GM12878 (cell line): ENCODE measurements at regions not wholly inside any gene's neighbourhood (a gene's known extent, or its start where the extent isn't known, plus 50 kb on each side); places are given as distances from the start of the nearest gene placed in this dataset.

Source experiments
- ATAC-seq: fragments of 200-7000 bp; cut with Tn5 transposase; 3 replicates; pipeline ENCODE4 v1.9.1; 2020; ENCODE audit warnings: mild to moderate bottlenecking, moderate library complexity
- BruUV-seq: library from RNA; stranded (reverse); fragments of 400-500 nt; replicated peaks from 2 replicates; lab custom pipeline; 2021; lab: Mats Ljungman, UMichigan
- CTCF ChIA-PET: fragments of 300-600 bp; sonication (Branson Sonifier 250); formaldehyde crosslinking; extraction: SDS; loops from one replicate; lab custom pipeline; 2021; ENCODE audit warnings: inconsistent platforms; lab: Yijun Ruan, JAX
- POLR2A ChIA-PET: fragments of 350-600 bp; formaldehyde crosslinking; extraction: SDS; loops from one replicate; lab custom pipeline; 2021; ENCODE audit warnings: inconsistent platforms; lab: Charles Lee
- RAD21 ChIA-PET: fragments of 300-600 bp; sonication (Branson Sonifier 250); formaldehyde crosslinking; loops from one replicate; lab custom pipeline; 2023; ENCODE audit warnings: antibody characterized with exemption; ENCODE audit not compliant: unreplicated experiment; lab: Charles Lee
- SMC1A ChIA-PET: fragments of 300-600 bp; sonication (Branson Sonifier 250); formaldehyde crosslinking; loops from one replicate; lab custom pipeline; 2023; ENCODE audit not compliant: unreplicated experiment, uncharacterized antibody; lab: Charles Lee
- DNase-seq: peaks from one replicate; pipeline ENCODE4 v3.0.0-alpha.2; 2011; ENCODE audit warnings: low read depth, low spot score
- FAIRE-seq: peaks from 3 replicates; lab custom pipeline; 2011; peaks lifted over from hg19 to GRCh38; lab: Jason Lieb, UNC
- H2AFZ ChIP-seq: 2 replicates; pipeline ENCODE4 v1.6.0; 2011; ENCODE audit warnings: low read depth, low read length, control low read depth; ENCODE audit not compliant: control insufficient read depth
- H3K27ac ChIP-seq: 2 replicates; pipeline ENCODE4 v1.5.1; 2011; ENCODE audit warnings: control low read depth; ENCODE audit not compliant: control insufficient read depth, insufficient read depth
- H3K27me3 ChIP-seq, 2 experiments: replicated peaks in 1 of 2; 2 replicates each; pipeline versions ENCODE4 v1.6.0 to v1.6.1; 2011; ENCODE audit warnings: low read length in 1 of 2; ENCODE audit not compliant: control insufficient read depth in 2 of 2, insufficient read depth in 2 of 2
- H3K36me3 ChIP-seq, 2 experiments: 2 replicates each; pipeline ENCODE4 v1.5.1; 2011; ENCODE audit warnings: low read length in 1 of 2; ENCODE audit not compliant: control insufficient read depth in 2 of 2, insufficient read depth in 2 of 2
- H3K4me1 ChIP-seq: 2 replicates; pipeline ENCODE4 v1.6.1; 2011; ENCODE audit warnings: mild to moderate bottlenecking, low read length, moderate library complexity, mixed read lengths; ENCODE audit not compliant: control insufficient read depth, insufficient read depth
- H3K4me2 ChIP-seq: 2 replicates; pipeline ENCODE4 v1.6.0; 2011; ENCODE audit warnings: control low read depth; ENCODE audit not compliant: control insufficient read depth, insufficient read depth
- H3K4me3 ChIP-seq: fragments of 200-600 bp; sonication (generic); 2 replicates; pipeline ENCODE4 v1.5.1; 2016
- H3K79me2 ChIP-seq: 2 replicates; pipeline ENCODE4 v1.6.0; 2011; ENCODE audit warnings: low read length; ENCODE audit not compliant: control insufficient read depth, insufficient read depth
- H3K9ac ChIP-seq: 2 replicates; pipeline ENCODE4 v1.8.0; 2011; ENCODE audit warnings: low read length, control low read depth, mixed read lengths; ENCODE audit not compliant: control insufficient read depth, insufficient read depth
- H3K9me3 ChIP-seq: replicated peaks from 3 replicates; pipeline ENCODE4 v1.5.1; 2011; ENCODE audit warnings: mild to moderate bottlenecking, low read length; ENCODE audit not compliant: control insufficient read depth, insufficient read depth
- H4K20me1 ChIP-seq: 2 replicates; pipeline ENCODE4 v1.6.0; 2011; ENCODE audit not compliant: control insufficient read depth, insufficient read depth
- BACH1 ChIP-seq: fragments of 450-650 bp; IDR thresholded peaks from 2 replicates; pipeline ENCODE4 v1.6.1; 2017; ENCODE audit warnings: mild to moderate bottlenecking, borderline replicate concordance
- FOXK2 ChIP-seq: fragments of 450-650 bp; IDR thresholded peaks from 2 replicates; pipeline ENCODE4 v1.6.1; 2017; ENCODE audit warnings: mild to moderate bottlenecking, moderate library complexity
- KLF5 ChIP-seq: fragments of 450-650 bp; IDR thresholded peaks from 2 replicates; pipeline ENCODE4 v1.6.1; 2014; ENCODE audit warnings: mild to moderate bottlenecking; ENCODE audit not compliant: partially characterized antibody
- MXI1 ChIP-seq: fragments of 150-350 bp; IDR thresholded peaks from 2 replicates; pipeline ENCODE4 v1.6.1; 2011; ENCODE audit warnings: low read depth, mild to moderate bottlenecking, inconsistent platforms, low read length, improper control_type of control experiment
- NR2F1 ChIP-seq: fragments of 450-650 bp; conservative IDR thresholded peaks from 2 replicates; pipeline ENCODE4 v1.6.1; 2017; ENCODE audit warnings: mild to moderate bottlenecking
- WGBS: methylation state at CpG from one replicate; pipeline ENCODE4 v1.1.6; 2016; ENCODE audit warnings: low lambda C conversion rate; ENCODE audit not compliant: insufficient replicate concordance, insufficient coverage; ENCODE audit errors: missing lambda C conversion rate; 5-methylcytosine and 5-hydroxymethylcytosine counted together
- in situ Hi-C: fragments of 300-500 bp; cut with MboI; formaldehyde crosslinking; loops from 9 replicates; pipeline ENCODE4 v1.14.3; 2018; ENCODE audit warnings: mixed read lengths
- intact Hi-C: fragments of 100-400 bp; cut with micrococcal nuclease; formaldehyde crosslinking; loops from one replicate; pipeline ENCODE4 v1.14.2; 2022; ENCODE audit not compliant: unreplicated experiment
- TF ChIP-seq, protein P1 (sequence below): IDR thresholded peaks from 2 replicates; pipeline ENCODE4 v1.6.1; 2012; ENCODE audit warnings: low read length, inconsistent platforms

- no peaks in the 10 kb centered on the region for H3K36me3 ChIP-seq
- no peak for FAIRE-seq
- H2AFZ ChIP-seq = no peak overlapping the region
- in situ Hi-C loops (no loop called here), intact Hi-C loops (no loop called here)
- TF ChIP-seq, protein P1, sequence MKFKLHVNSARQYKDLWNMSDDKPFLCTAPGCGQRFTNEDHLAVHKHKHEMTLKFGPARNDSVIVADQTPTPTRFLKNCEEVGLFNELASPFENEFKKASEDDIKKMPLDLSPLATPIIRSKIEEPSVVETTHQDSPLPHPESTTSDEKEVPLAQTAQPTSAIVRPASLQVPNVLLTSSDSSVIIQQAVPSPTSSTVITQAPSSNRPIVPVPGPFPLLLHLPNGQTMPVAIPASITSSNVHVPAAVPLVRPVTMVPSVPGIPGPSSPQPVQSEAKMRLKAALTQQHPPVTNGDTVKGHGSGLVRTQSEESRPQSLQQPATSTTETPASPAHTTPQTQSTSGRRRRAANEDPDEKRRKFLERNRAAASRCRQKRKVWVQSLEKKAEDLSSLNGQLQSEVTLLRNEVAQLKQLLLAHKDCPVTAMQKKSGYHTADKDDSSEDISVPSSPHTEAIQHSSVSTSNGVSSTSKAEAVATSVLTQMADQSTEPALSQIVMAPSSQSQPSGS = no peak
- TF ChIP-seq NR2F1 (no peak), KLF5 (no peak)
- no peaks in the 10 kb centered on the region for H3K9me3 ChIP-seq
- no peak overlapping the region for H3K9ac ChIP-seq
- WGBS = 1% methylated on average over 5 of the region's 5 CpGs
- H4K20me1 ChIP-seq = no peaks in the 10 kb centered on the region
- no peaks in the 10 kb centered on the region for H3K27me3 ChIP-seq
- RAD21 ChIA-PET = no interaction called here
- CTCF ChIA-PET = no interaction called here
- POLR2A ChIA-PET = no interaction called here
- no peaks in the 10 kb centered on the region for H3K4me1 ChIP-seq
- H3K4me3 ChIP-seq = no peak overlapping the region
- no peak overlapping the region for H3K4me2 ChIP-seq
- no peaks in the 10 kb centered on the region for H3K79me2 ChIP-seq
- no peak overlapping the region for H3K27ac ChIP-seq
- DNase-seq = no peak
- SMC1A ChIA-PET = no interaction called here
- no peak for ATAC-seq
- BruUV-seq = no TSS peak
These were observed 316.5 kb downstream of the ZNF536 start for GRCh38 chr19:30688696-30689095.

DNA sequence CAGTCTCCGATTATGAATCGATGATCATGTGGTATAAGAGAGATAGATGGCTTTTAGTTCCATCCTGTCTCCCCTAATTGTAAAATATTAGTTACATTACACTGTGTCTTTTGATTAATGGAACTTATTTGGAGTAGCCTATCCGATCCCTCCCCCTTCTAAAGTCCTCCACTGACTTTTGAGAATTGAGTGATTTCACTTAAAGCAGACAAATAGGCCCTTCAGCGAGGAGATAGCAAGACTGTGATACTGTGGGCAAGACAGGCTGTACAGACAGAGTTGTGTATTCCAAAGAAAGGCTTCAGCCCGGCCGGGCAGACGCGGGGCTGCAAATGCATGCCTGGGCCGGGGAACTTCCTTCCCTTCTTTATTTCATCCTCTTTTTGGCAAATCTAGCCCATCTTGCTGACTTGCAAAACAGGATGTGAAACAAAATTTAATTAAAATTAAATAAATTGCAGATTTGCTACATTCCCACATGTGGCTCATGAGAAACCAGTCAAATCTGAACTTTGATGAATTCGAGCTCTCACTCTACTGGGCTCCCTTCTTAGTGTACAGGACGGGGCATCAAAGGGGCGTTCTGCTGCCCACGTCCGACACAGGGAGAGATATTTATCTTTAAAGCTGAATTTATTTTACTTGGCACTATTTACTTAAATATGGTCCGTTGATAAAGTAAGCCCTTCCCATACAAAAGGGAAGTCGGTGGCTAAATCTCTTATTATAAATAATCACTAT, 314.8 kb downstream of the ZNF536 start:
- POLR2A ChIA-PET = no interaction called here
- CTCF ChIA-PET = interaction anchor here (1.2 kb wide), 1 partner anchor 8 kb away, joined by 3 read pairs; no protein-coding TSS in a partner anchor
- H3K9me3 ChIP-seq = no peaks in the 10 kb centered on the region
- H3K27me3 ChIP-seq = no peaks in the 10 kb centered on the region
- H3K4me2 ChIP-seq = no peak overlapping the region
- H3K4me1 ChIP-seq = no peaks in the 10 kb centered on the region
- DNase-seq (no peak), FAIRE-seq (no peak), ATAC-seq (no peak)
- no peak overlapping the region for H3K27ac ChIP-seq
- no peaks in the 10 kb centered on the region for H3K79me2 ChIP-seq
- H2AFZ ChIP-seq = no peak overlapping the region
- intact Hi-C loops (no loop called here), in situ Hi-C loops (no loop called here)
- H4K20me1 ChIP-seq = no peaks in the 10 kb centered on the region
- no peak overlapping the region for H3K9ac ChIP-seq
- no peak overlapping the region for H3K4me3 ChIP-seq
- TF ChIP-seq MXI1 = no peak
- TF ChIP-seq BACH1 = no peak
- no peak for TF ChIP-seq FOXK2
- SMC1A ChIA-PET = no interaction called here
- 27% methylated on average over 16 of the region's 16 CpGs for WGBS
- H3K36me3 ChIP-seq = no peaks in the 10 kb centered on the region
- BruUV-seq = no TSS peak
- RAD21 ChIA-PET = no interaction called here
